CD4-positive, CD25-positive, alpha-beta regulatory T cell (primary cell): ENCODE measurements at regions not wholly inside any gene's neighbourhood (a gene's known extent, or its start where the extent isn't known, plus 50 kb on each side); places are given as distances from the start of the nearest gene placed in this dataset.

Source experiments
- ATAC-seq, 2 donors: fragments of 150-1000 bp; cut with Tn5 transposase; one replicate each; pipeline ENCODE4 v1.10.0; 2021; ENCODE audit warnings: low read depth in 2 of 2, moderate number of reproducible peaks in 2 of 2, moderate library complexity in 1 of 2
- DNase-seq, 3 donors: peaks; one replicate each; pipeline versions ENCODE4 v3.0.0 to v3.0.0-alpha.2; 2012 to 2022; ENCODE audit warnings: mixed read lengths in 1 of 3
- H3K27ac ChIP-seq: one replicate; pipeline ENCODE4 v1.7.0; 2013; ENCODE audit warnings: mild to moderate bottlenecking, low read length; ENCODE audit not compliant: insufficient read depth, poor library complexity, severe bottlenecking
- H3K27me3 ChIP-seq: one replicate; pipeline ENCODE4 v1.7.0; 2013; ENCODE audit warnings: low read length; ENCODE audit not compliant: control insufficient read depth, insufficient read depth
- H3K36me3 ChIP-seq: one replicate; pipeline ENCODE4 v1.7.0; 2013; ENCODE audit warnings: mild to moderate bottlenecking, low read length, moderate library complexity; ENCODE audit not compliant: control insufficient read depth, insufficient read depth
- H3K4me1 ChIP-seq: 2 replicates; pipeline ENCODE4 v1.7.0; 2013; ENCODE audit warnings: mild to moderate bottlenecking, low read length; ENCODE audit not compliant: insufficient read depth, control insufficient read depth, poor library complexity, severe bottlenecking
- H3K4me3 ChIP-seq: one replicate; pipeline ENCODE4 v1.7.0; 2013; ENCODE audit warnings: low read depth, mild to moderate bottlenecking, low read length, moderate library complexity
- H3K9me3 ChIP-seq, 2 experiments: 1 replicate in 1 of 2; 2 replicates in 1 of 2; pipeline ENCODE4 v1.7.0; 2013; ENCODE audit warnings: low read length in 2 of 2, mild to moderate bottlenecking in 1 of 2, moderate library complexity in 1 of 2; ENCODE audit not compliant: control insufficient read depth in 2 of 2
- H3K27ac Mint-ChIP-seq, 3 donors: one replicate each; pipeline ENCODE4 v1.8.0; 2020 to 2022; ENCODE audit warnings: mild to moderate bottlenecking in 3 of 3, mixed read lengths in 3 of 3, moderate library complexity in 2 of 3
- H3K27me3 Mint-ChIP-seq: one replicate; pipeline ENCODE4 v1.8.0; 2022; ENCODE audit warnings: mild to moderate bottlenecking, mixed read lengths
- H3K36me3 Mint-ChIP-seq: one replicate; pipeline ENCODE4 v1.8.0; 2020; ENCODE audit warnings: mixed read lengths
- H3K4me1 Mint-ChIP-seq, 4 donors: one replicate each; pipeline ENCODE4 v1.8.0; 2020 to 2022; ENCODE audit warnings: mixed read lengths in 4 of 4, mild to moderate bottlenecking in 1 of 4
- H3K4me3 Mint-ChIP-seq, 4 donors: one replicate each; pipeline ENCODE4 v1.8.0; 2020 to 2022; ENCODE audit warnings: mild to moderate bottlenecking in 4 of 4, mixed read lengths in 4 of 4, moderate library complexity in 3 of 4
- H3K9me3 Mint-ChIP-seq, 7 donors: one replicate each; pipeline ENCODE4 v1.8.0; 2020 to 2022; ENCODE audit warnings: mixed read lengths in 7 of 7, mild to moderate bottlenecking in 3 of 7, moderate library complexity in 2 of 7

DNA sequence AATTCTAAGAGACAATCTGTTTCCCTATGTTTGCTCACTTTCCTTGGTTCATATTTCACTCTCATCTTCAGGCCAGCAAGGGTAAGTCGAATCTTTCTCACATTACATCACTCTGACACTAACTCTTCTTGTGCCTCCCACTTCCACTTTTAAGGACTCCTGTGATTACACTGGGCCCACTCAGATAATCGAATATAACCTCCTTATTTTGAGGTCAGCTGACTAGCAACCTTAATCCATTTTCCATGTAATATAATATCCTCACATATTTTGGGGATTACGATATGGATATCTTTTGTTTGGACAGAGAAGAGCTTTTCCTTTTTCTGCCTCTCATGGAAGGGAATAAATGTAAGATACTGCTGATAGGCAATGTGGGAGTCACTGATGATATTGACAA lies 2015.7 kb upstream of the LRRTM1 start:
- H3K9me3 ChIP-seq, result peaks cover 0 to 2% of the 10 kb centered on the region in 2 experiments
- Mint-ChIP-seq H3K27me3 (no peaks in the 10 kb centered on the region), H3K36me3 (no peaks in the 10 kb centered on the region), H3K9me3 (peaks cover 2 to 15% (median 6%) of the 10 kb centered on the region in 7 donors), H3K4me1 (no peaks in the 10 kb centered on the region), H3K27ac (no peak overlapping the region), H3K4me3 (no peak overlapping the region)
- no peaks in the 10 kb centered on the region for H3K27me3 ChIP-seq
- no peaks in the 10 kb centered on the region for H3K4me1 ChIP-seq
- no peak for DNase-seq
- no peak for ATAC-seq
- no peak overlapping the region for H3K4me3 ChIP-seq
- no peaks in the 10 kb centered on the region for H3K36me3 ChIP-seq
- no peak overlapping the region for H3K27ac ChIP-seq

DNA sequence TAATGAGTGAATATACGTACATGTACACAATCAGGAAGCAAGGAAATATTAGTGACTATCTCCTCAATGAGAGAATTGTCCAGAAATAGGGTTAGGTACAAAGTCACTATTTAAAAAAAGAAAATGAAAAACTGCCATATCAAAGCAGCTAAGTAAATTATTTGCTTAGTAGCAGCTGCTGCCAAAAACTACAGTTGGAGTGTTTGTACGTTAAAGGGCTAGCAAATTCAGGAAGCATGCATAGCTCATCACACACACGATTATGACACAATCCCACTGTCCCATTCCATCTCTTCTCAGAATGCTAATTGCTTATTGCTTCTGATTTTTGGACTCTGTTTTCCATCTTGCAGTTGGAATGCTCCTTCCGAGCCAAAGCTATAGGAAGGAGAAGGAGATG lies 2012.5 kb upstream of the LRRTM1 start:
- DNase-seq, result no peak
- Mint-ChIP-seq H3K36me3 (no peaks in the 10 kb centered on the region), H3K27me3 (no peaks in the 10 kb centered on the region), H3K4me3 (no peak overlapping the region), H3K27ac (no peak overlapping the region), H3K4me1 (no peaks in the 10 kb centered on the region), H3K9me3 (peaks cover 2 to 12% (median 4%) of the 10 kb centered on the region in 7 donors)
- no peak overlapping the region for H3K4me3 ChIP-seq
- no peak overlapping the region for H3K27ac ChIP-seq
- H3K36me3 ChIP-seq, result no peaks in the 10 kb centered on the region
- H3K4me1 ChIP-seq, result no peaks in the 10 kb centered on the region
- ATAC-seq, result no peak
- peaks cover 0 to 2% of the 10 kb centered on the region in 2 experiments for H3K9me3 ChIP-seq
- no peaks in the 10 kb centered on the region for H3K27me3 ChIP-seq

DNA sequence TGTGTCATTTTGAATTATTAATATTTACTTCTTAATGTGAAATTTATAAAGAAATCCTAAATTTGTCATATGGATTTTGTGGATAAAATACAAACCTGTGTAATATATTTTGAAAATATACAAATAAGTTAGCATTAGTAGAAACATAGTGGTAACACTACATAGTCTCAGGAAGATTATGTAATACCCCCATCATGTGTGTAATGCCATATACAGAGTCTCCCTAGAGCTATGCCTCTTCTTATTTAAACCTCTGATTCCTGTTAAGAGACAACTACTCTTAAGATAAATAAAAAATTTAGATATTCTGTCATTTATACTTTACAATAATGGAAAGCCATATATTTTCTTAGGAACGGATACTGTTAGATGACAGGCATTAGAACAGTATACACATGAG lies 2012.0 kb upstream of the LRRTM1 start:
- Mint-ChIP-seq H3K4me3 (no peak overlapping the region), H3K4me1 (no peaks in the 10 kb centered on the region), H3K36me3 (no peaks in the 10 kb centered on the region), H3K27ac (no peak overlapping the region), H3K9me3 (peaks cover 2 to 10% (median 4%) of the 10 kb centered on the region in 7 donors), H3K27me3 (no peaks in the 10 kb centered on the region)
- Histone ChIP-seq H3K4me1 (no peaks in the 10 kb centered on the region), H3K9me3 (peaks cover 0 to 2% of the 10 kb centered on the region in 2 experiments), H3K36me3 (no peaks in the 10 kb centered on the region), H3K27me3 (no peaks in the 10 kb centered on the region), H3K27ac (no peak overlapping the region), H3K4me3 (no peak overlapping the region)
- DNase-seq (no peak), ATAC-seq (no peak)

DNA sequence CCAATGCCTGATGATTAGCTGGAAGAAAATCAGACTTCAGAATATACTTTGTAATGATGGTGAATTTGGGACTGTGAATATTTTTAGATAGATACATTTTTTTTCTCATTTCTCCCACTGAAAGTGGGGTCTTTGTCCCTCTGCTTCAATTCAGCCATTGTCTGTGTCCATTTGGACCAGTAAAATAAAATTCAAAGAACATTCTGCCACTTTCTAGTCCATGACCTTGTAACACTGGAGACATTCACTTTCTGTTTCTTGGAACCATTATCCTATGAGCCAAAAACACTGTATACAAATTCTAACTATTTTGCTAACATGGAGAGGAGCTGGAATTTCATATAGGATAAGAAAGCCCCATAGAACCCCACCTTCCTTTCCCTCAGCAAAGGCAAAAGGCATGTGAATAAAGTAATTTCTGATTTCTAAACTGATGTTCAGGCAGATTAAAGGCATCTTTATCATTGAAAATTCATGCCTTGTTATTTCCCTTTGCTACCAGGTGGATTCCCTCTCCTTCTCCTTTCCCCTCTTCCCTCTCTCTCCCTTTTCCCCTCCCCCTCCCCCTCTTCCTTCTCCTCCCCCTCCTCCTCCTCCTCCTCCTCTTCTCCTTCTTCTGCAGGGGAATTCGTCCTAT lies 2010.4 kb upstream of the LRRTM1 start:
- Mint-ChIP-seq H3K27me3 (no peaks in the 10 kb centered on the region), H3K4me1 (no peaks in the 10 kb centered on the region), H3K9me3 (peaks cover 0 to 9% (median 4%) of the 10 kb centered on the region in 7 donors), H3K27ac (no peak overlapping the region), H3K4me3 (no peak overlapping the region), H3K36me3 (no peaks in the 10 kb centered on the region)
- Histone ChIP-seq H3K36me3 (no peaks in the 10 kb centered on the region), H3K4me1 (no peaks in the 10 kb centered on the region), H3K9me3 (peaks cover 0 to 2% of the 10 kb centered on the region in 2 experiments), H3K27me3 (no peaks in the 10 kb centered on the region), H3K27ac (no peak overlapping the region), H3K4me3 (no peak overlapping the region)
- DNase-seq, result no peak
- ATAC-seq, result no peak

DNA sequence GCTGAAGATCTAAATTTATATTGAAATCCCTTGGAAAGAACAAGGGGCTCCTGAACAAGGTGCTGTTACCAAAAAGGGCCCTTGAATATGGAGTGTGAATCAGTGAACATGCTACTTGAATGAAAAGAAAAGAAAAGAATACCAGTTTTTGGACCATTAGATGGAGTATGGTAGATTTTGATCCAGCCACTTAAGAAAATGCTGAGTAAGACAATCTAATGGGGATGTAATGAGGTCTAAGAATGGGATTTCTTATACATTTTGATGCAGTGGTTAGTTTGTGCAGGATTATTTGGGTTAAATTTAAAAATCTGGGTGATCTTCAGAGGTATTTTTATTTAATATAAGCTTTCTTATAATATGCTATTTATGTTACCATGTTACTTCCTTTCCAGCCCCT lies 2003.0 kb upstream of the LRRTM1 start:
- no peaks in the 10 kb centered on the region for H3K27me3 Mint-ChIP-seq
- H3K27me3 ChIP-seq, result no peaks in the 10 kb centered on the region
- H3K4me1 Mint-ChIP-seq, result no peaks in the 10 kb centered on the region
- no peak overlapping the region for H3K4me3 ChIP-seq
- no peaks in the 10 kb centered on the region for H3K9me3 ChIP-seq
- H3K4me1 ChIP-seq, result no peaks in the 10 kb centered on the region
- H3K9me3 Mint-ChIP-seq, result peaks cover 0 to 10% (median 3%) of the 10 kb centered on the region in 7 donors
- H3K4me3 Mint-ChIP-seq, result no peak overlapping the region
- H3K36me3 ChIP-seq, result no peaks in the 10 kb centered on the region
- no peak for DNase-seq
- H3K27ac Mint-ChIP-seq, result no peak overlapping the region
- no peak for ATAC-seq
- H3K36me3 Mint-ChIP-seq, result no peaks in the 10 kb centered on the region
- H3K27ac ChIP-seq, result no peak overlapping the region

DNA sequence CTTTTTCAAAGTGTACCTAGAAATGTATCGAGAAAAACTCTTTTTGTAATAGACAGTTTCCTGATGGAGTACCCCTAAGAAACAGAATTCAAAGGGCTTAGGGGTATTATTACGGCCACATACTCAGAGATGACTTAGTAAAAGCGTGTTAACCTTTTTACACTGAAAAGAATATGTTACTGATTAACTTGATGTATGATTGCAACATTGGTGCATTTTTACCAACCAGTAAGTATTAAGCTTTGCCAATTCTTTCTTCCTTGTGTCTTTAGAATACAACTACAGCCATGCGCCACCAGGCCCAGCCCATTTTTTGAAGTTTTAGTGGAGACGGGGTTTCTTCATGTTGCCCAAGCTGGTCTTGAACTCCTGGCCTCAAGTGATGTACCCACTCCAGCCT lies 1997.0 kb upstream of the LRRTM1 start:
- Mint-ChIP-seq H3K4me3 (no peak overlapping the region), H3K4me1 (no peaks in the 10 kb centered on the region), H3K9me3 (peaks cover 4 to 30% (median 8%) of the 10 kb centered on the region in 7 donors), H3K27ac (no peak overlapping the region), H3K27me3 (no peaks in the 10 kb centered on the region), H3K36me3 (no peaks in the 10 kb centered on the region)
- ATAC-seq (no peak), DNase-seq (no peak)
- H3K27me3 ChIP-seq, result no peaks in the 10 kb centered on the region
- H3K9me3 ChIP-seq, result peaks cover 8 to 9% of the 10 kb centered on the region in 2 experiments
- H3K27ac ChIP-seq, result no peak overlapping the region
- no peaks in the 10 kb centered on the region for H3K4me1 ChIP-seq
- H3K36me3 ChIP-seq, result no peaks in the 10 kb centered on the region
- H3K4me3 ChIP-seq, result no peak overlapping the region

DNA sequence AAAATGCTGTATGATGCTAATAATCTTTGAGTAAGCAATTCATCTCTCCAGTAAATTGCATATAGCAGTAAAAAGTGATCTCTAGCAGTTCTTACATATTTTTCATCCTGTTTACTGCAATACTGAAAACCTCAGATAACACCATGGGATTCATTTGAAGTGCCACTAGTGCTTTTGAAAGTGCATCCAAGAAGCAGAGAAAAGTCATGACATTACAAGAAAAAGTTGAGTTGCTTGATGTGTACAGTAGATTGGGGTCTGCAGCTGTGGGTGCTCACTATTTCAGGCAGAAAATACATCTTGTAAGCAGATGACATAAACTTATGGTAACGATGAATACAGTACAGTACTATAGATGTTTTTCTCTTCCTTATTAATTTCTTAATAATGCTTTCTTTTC lies 1984.9 kb upstream of the LRRTM1 start:
- Histone ChIP-seq H3K4me1 (no peaks in the 10 kb centered on the region), H3K27me3 (no peaks in the 10 kb centered on the region), H3K27ac (no peak overlapping the region), H3K36me3 (no peaks in the 10 kb centered on the region), H3K9me3 (no peaks in the 10 kb centered on the region), H3K4me3 (no peak overlapping the region)
- DNase-seq, result no peak
- no peaks in the 10 kb centered on the region for H3K27me3 Mint-ChIP-seq
- no peaks in the 10 kb centered on the region for H3K36me3 Mint-ChIP-seq
- no peaks in the 10 kb centered on the region for H3K4me1 Mint-ChIP-seq
- peaks cover 0 to 8% (median 7%) of the 10 kb centered on the region in 7 donors for H3K9me3 Mint-ChIP-seq
- no peak overlapping the region for H3K4me3 Mint-ChIP-seq
- ATAC-seq, result no peak
- H3K27ac Mint-ChIP-seq, result no peak overlapping the region

DNA sequence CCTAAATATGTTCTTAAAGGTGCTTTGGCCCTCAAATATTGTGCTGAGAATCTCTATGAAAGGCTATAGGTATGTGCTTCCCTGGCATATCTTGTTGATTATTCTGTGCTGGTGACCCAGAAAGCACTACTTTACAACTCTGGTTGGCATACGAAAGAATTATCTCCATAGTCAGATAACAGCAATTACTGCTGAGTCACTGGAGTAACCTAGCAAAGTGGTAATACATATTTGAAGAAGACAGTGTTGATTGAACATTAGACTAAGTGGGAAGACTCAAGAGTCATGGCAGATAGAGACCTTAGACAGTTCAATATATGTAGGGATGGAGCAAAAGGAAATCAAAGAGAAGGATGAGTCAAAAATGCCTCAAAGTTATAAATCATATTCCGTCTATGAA lies 1978.5 kb upstream of the LRRTM1 start:
- DNase-seq (no peak), ATAC-seq (no peak)
- no peaks in the 10 kb centered on the region for H3K4me1 ChIP-seq
- no peaks in the 10 kb centered on the region for H3K27me3 ChIP-seq
- H3K27ac Mint-ChIP-seq, result no peak overlapping the region
- peaks cover 7 to 10% of the 10 kb centered on the region in 2 experiments for H3K9me3 ChIP-seq
- H3K36me3 ChIP-seq, result no peaks in the 10 kb centered on the region
- H3K4me3 ChIP-seq, result no peak overlapping the region
- H3K27ac ChIP-seq, result no peak overlapping the region
- H3K4me1 Mint-ChIP-seq, result no peaks in the 10 kb centered on the region
- H3K4me3 Mint-ChIP-seq, result no peak overlapping the region
- H3K36me3 Mint-ChIP-seq, result no peaks in the 10 kb centered on the region
- peaks cover 3 to 16% (median 5%) of the 10 kb centered on the region in 7 donors for H3K9me3 Mint-ChIP-seq
- H3K27me3 Mint-ChIP-seq, result no peaks in the 10 kb centered on the region
